ENCODE measurements at regions not wholly inside any gene's neighbourhood (a gene's known extent, or its start where the extent isn't known, plus 50 kb on each side); places are given as distances from the start of the nearest gene placed in this dataset.

GRCh38 chr6:145071836-145072235 is 663.5 kb downstream of the EPM2A start:
- no peak for TF ChIP-seq CTCF (IDR thresholded peaks at IDR 0.05)
- no peak for TF ChIP-seq POLR2A (IDR thresholded peaks at IDR 0.05)
